Inflammatory macrophage treated with lipopolysaccharide for 4 hours (primary cell): ENCODE measurements at regions not wholly inside any gene's neighbourhood (a gene's known extent, or its start where the extent isn't known, plus 50 kb on each side); places are given as distances from the start of the nearest gene placed in this dataset.
"Not testable (repeated sequence)": the region's sequence is repeated elsewhere in the genome, so short reads cannot be mapped to it uniquely, and the experiment has no call there.

Experiments used
- DNase-seq: peaks from one replicate; pipeline ENCODE4 v3.0.0-alpha.2; 2020

- DNase-seq, result no peak
Observed at GRCh38 chr5:117183326-117183725, 608.7 kb upstream of the SEMA6A start.

- no peak for DNase-seq
Observed at GRCh38 chr5:117182104-117182503, 607.5 kb upstream of the SEMA6A start.

- DNase-seq, result no peak
Observed at GRCh38 chr5:117177302-117177701, 602.7 kb upstream of the SEMA6A start.

GRCh38 chr5:117165068-117165467, 590.4 kb upstream of the SEMA6A start:
- no peak for DNase-seq

GRCh38 chr5:117161718-117162335, 587.2 kb upstream of the SEMA6A start:
- no peak for DNase-seq

GRCh38 chr5:117160391-117160790, 585.8 kb upstream of the SEMA6A start:
- no peak for DNase-seq

- no peak for DNase-seq
Observed at GRCh38 chr5:117149312-117149711, 574.7 kb upstream of the SEMA6A start.

- DNase-seq, result no peak
Observed at GRCh38 chr5:117144086-117144485, 569.5 kb upstream of the SEMA6A start.

GRCh38 chr5:117143406-117143805, 568.8 kb upstream of the SEMA6A start:
- DNase-seq, result no peak

- no peak for DNase-seq
Observed at GRCh38 chr5:117138523-117138922, 563.9 kb upstream of the SEMA6A start.

GRCh38 chr5:117135851-117136250, 561.2 kb upstream of the SEMA6A start:
- no peak for DNase-seq

- DNase-seq, result no peak
Observed at GRCh38 chr5:117133198-117133597, 558.6 kb upstream of the SEMA6A start.

- DNase-seq, result no peak
Observed at GRCh38 chr5:117131876-117132275, 557.3 kb upstream of the SEMA6A start.

- no peak for DNase-seq
Observed at GRCh38 chr5:117131048-117131679, 556.5 kb upstream of the SEMA6A start.

- DNase-seq, result no peak
Observed at GRCh38 chr5:117118499-117118898, 543.9 kb upstream of the SEMA6A start.

GRCh38 chr5:117117314-117117713, 542.7 kb upstream of the SEMA6A start:
- not testable (repeated sequence) for DNase-seq

GRCh38 chr5:117110548-117110947, 535.9 kb upstream of the SEMA6A start:
- DNase-seq, result no peak

- DNase-seq, result no peak
Observed at GRCh38 chr5:117107859-117108258, 533.2 kb upstream of the SEMA6A start.

- no peak for DNase-seq
Observed at GRCh38 chr5:117103703-117104102, 529.1 kb upstream of the SEMA6A start.

- no peak for DNase-seq
Observed at GRCh38 chr5:117102591-117102990, 528.0 kb upstream of the SEMA6A start.

- DNase-seq, result no peak
Observed at GRCh38 chr5:117100176-117100575, 525.6 kb upstream of the SEMA6A start.

GRCh38 chr5:117098094-117098493, 523.5 kb upstream of the SEMA6A start:
- DNase-seq, result no peak

- DNase-seq, result no peak
Observed at GRCh38 chr5:117095346-117096332, 521.0 kb upstream of the SEMA6A start.
